Right hindlimb (tissue), 1 donor: ENCODE measurements at regions not wholly inside any gene's neighbourhood (a gene's known extent, or its start where the extent isn't known, plus 50 kb on each side); places are given as distances from the start of the nearest gene placed in this dataset.
A peak's percentile ranks its signal among the peaks of the same experiment; 100 is the strongest.
"Not testable (repeated sequence)": the region's sequence is repeated elsewhere in the genome, so short reads cannot be mapped to it uniquely, and the experiment has no call there.

ENCODE experiments used
- DNase-seq: peaks from one replicate; pipeline ENCODE4 v3.0.0-alpha.2; 2018

GRCh38 chr2:118372886-118373830 is 284.9 kb downstream of the INSIG2 start:
- no peak for DNase-seq

DNA sequence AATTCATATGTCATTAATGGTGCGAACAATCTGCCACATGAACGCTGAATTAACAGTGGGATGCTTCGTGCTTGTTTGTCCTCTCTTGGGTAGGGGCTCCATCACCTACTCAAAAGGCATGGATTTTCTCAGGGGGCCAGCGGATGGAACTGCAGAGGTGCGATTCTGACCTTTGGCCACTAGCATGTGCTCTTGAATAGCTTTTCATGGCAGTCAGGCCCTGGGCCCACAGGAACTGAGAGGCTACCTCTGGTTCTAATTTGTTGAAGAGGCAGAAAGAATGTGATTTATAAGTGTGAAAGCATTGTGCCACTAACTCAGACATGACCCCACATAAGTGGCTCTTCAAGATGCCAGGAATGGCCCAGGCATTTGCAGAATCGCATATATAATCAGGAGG is 283.2 kb downstream of the INSIG2 start:
- peak; percentile 38 for DNase-seq

GRCh38 chr2:118369521-118369920 is 281.2 kb downstream of the INSIG2 start:
- DNase-seq, result not testable (repeated sequence)

GRCh38 chr2:118363604-118364003 is 275.3 kb downstream of the INSIG2 start:
- DNase-seq, result no peak

GRCh38 chr2:118356051-118356450 is 267.8 kb downstream of the INSIG2 start:
- no peak for DNase-seq

GRCh38 chr2:118351796-118352195 is 263.5 kb downstream of the INSIG2 start:
- no peak for DNase-seq

DNA sequence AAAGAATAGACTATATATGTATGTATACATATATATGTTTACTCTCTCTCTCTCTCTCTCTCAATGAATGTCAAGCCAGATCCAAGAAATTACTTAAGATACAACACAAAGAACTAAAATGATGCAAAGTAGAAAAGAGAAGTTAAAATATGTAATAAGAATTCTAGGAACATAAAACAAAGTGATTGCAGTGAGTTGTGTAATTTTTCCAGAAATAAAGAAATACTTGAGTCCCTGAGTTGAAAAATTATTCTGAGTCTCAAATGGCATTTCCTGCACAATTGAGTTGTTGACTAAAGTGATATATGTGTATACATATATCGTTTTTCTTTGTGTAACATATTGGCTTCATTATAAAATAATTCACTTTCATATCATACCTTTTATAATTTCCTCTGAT is 262.4 kb downstream of the INSIG2 start:
- no peak for DNase-seq

DNA sequence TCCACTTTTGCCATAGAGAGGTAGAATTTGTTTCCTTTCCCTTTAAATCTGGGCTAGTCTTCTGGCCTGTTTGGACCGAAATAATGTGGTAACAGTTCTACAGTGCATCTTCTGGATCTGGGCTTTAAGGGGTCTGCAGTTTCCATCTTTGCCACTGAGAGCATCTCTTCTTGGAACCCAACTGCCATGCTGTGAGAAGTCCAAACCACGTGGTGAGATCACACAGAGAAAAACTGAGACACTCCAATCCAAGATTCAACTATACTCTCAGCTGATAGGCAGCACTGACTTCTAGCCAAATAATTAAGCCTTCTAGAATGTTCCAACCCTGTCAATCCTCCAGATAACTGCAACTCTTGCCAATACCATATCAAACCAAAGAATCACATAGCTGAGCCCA is 261.1 kb downstream of the INSIG2 start:
- DNase-seq, result no peak

- no peak for DNase-seq
Observed at GRCh38 chr2:118348380-118349034, 260.2 kb downstream of the INSIG2 start.

- no peak for DNase-seq
Observed at GRCh38 chr2:118345465-118345864, 257.2 kb downstream of the INSIG2 start.

GRCh38 chr2:118340103-118340502 is 251.8 kb downstream of the INSIG2 start:
- DNase-seq, result no peak

DNA sequence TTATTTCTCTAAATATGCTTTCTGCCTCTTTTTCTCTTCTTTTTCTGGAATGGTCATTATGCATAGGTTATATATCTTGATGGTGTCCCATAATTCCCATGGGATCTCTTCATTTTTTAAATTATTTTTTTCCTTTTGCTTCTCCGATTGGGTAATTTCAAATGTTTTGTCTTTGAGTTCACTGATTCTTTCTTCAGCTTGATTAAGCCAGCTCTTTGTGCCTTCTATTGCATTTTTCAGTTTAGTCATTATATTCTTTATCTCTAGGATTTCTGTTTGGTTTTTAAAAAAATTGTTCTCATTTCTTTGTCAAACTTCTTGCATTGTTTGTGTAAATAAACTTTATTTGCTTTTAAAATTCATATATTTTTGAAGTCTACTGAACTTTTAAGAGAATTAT is 251.1 kb downstream of the INSIG2 start:
- DNase-seq, result no peak

DNA sequence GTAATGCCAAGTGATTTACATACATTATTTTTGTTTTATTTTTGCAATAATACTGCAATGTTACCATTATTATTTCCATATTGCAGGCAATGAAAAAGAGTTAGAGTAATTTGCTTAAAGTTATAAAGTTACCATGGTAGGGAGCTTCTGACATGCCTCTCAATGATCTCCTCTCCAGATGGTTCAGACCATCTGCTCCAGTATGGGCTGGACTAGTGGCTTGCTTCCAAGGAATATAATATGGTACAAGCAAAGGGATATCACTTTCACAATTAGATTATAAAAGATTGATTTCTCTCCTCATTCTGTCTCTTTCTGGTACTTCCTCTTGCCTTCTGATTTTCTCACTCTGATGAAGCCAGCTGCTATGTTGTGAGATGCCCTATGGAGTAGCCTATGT is 245.4 kb downstream of the INSIG2 start:
- DNase-seq, result no peak

DNA sequence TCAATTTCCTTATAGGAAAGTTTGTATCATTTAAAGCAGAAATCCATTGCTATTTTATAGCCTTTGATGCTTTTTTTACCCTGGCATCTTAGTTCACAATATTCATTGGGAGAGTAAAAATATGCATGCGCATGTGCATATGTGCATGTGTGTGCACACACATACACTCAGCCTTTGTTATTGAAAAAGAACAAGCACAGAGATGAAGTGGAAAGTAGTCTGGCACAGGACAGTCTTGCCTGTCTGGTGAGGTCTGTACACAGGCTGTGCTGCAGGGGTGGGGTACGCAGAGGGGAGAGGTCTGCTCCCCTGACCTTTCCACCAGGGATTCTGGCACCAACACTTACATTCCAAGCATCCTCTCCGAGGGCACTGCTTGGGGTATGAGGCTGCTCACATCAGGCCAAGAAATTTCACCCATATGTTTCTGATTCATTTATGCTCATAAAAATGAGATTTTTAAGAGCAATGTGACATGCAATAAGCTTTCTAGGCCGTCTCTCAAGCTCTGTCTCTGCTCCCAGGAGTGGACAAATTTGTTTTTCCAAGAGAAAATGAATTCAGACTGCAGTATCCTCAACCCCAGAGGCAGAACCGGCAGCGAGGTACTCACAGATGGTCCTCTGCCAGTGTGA is 237.2 kb downstream of the INSIG2 start:
- no peak for DNase-seq

DNA sequence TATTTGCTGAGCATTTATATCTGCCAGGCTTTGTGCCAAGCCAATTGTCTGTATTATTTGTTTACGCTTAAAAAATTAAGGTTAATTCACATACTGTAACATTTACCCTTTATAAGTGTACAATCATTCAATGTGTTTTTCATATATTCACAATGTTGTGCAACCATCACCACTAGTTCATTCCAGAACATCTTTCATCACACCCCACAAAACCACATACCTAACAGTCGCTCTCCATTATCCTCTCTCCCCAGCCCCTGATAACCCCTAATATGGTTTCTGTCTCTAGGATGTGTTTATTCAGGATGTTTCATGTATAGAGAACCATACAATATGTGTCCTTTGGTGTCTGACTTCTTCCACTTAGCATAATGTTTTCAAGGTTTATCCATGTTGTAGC is 234.1 kb downstream of the INSIG2 start:
- no peak for DNase-seq

DNA sequence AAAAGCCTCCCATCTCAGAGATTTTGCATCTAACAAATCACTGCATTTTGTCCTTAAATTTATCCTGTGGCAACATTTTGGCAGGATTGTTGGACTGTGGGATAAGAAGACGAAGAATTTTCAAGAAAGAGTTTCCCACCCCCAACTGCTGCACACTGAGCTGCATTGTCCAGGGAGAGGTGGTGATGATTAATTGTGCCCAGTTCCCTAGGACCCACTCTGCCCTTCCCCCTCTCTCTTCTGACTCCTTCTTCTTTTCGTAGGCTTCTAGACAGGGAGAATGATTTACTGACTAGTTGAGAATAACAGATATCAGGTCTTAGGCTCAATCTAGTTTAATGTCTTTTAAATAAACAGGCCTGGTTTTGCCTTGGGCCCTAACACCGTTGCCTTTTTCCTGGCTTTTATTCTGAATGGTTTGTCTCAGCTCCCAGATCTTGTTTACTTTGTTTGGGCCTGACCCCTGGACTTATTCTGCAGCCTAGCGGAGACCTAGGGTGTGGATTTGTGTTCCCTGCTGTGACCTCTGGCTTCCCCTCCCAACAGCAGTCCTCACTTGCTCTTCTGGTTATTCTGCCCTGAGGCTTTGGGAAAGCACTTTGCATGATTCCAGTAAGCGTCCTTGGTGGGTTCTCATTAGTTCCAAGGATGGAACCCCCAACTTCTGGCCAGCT is 233.3 kb downstream of the INSIG2 start:
- DNase-seq, result no peak

- DNase-seq, result peak; percentile 48
Observed at GRCh38 chr2:118320658-118321057, 232.4 kb downstream of the INSIG2 start.

GRCh38 chr2:118320196-118320595 is 231.9 kb downstream of the INSIG2 start:
- no peak for DNase-seq

GRCh38 chr2:118319271-118319684 is 231.0 kb downstream of the INSIG2 start:
- DNase-seq, result no peak

DNA sequence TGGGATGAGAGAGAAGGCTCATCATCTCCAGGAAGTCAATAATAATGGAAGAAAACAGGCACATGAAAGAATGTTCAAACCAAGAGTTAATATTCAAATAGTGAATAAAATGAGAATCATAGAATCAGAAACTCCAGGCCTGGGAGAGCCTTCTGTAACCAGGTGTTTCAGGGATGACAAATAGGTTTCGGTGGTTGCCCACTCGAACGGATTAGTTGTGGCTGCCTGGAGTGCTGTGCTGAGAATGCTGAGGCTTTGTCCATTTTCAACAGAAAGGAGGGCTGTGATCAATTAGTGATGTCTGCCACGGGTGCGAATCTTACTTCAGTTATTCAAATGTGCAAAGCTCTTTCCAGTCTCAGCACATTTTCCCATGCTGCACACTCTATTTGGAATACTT is 227.3 kb downstream of the INSIG2 start:
- DNase-seq, result no peak

- no peak for DNase-seq
Observed at GRCh38 chr2:118312969-118313756, 224.9 kb downstream of the INSIG2 start.
